Fibroblast of the aortic adventitia (primary cell): ENCODE measurements at regions not wholly inside any gene's neighbourhood (a gene's known extent, or its start where the extent isn't known, plus 50 kb on each side); places are given as distances from the start of the nearest gene placed in this dataset.
"Not testable (repeated sequence)": the region's sequence is repeated elsewhere in the genome, so short reads cannot be mapped to it uniquely, and the experiment has no call there.

ENCODE experiments used
- DNase-seq: peaks from one replicate; pipeline ENCODE4 v3.0.0-alpha.2; 2010; ENCODE audit warnings: low read depth
- H3K4me3 ChIP-seq: 2 replicates; pipeline ENCODE4 v1.5.1; 2011; ENCODE audit warnings: low read depth, mild to moderate bottlenecking, control low read depth, low read length, moderate library complexity
- CTCF ChIP-seq: IDR thresholded peaks from 2 replicates; pipeline ENCODE4 v1.5.1; 2011; ENCODE audit warnings: mild to moderate bottlenecking, low read length, control low read depth, inconsistent platforms; ENCODE audit not compliant: insufficient read depth

GRCh38 chr4:15171725-15172124 is 169.4 kb downstream of the CPEB2 start:
- no peak overlapping the region for H3K4me3 ChIP-seq
- DNase-seq: no peak
- TF ChIP-seq CTCF: no peak

GRCh38 chr4:15173251-15173650 is 171.0 kb downstream of the CPEB2 start:
- DNase-seq: no peak
- no peak for TF ChIP-seq CTCF
- no peak overlapping the region for H3K4me3 ChIP-seq

- not testable (repeated sequence) for H3K4me3 ChIP-seq, DNase-seq
These were observed 171.9 kb downstream of the CPEB2 start for GRCh38 chr4:15174168-15174567.

- not testable (repeated sequence) for H3K4me3 ChIP-seq, DNase-seq
These were observed 177.6 kb downstream of the CPEB2 start for GRCh38 chr4:15179842-15180241.

GRCh38 chr4:15182600-15183220 is 180.4 kb downstream of the CPEB2 start:
- no peak for TF ChIP-seq CTCF
- no peak overlapping the region for H3K4me3 ChIP-seq
- no peak for DNase-seq

- no peak for TF ChIP-seq CTCF
- DNase-seq: peak; percentile 14
- H3K4me3 ChIP-seq: no peak overlapping the region
These were observed 183.9 kb downstream of the CPEB2 start for GRCh38 chr4:15186149-15186548.

GRCh38 chr4:15186806-15187205 is 184.5 kb downstream of the CPEB2 start:
- no peak for TF ChIP-seq CTCF
- no peak for DNase-seq
- no peak overlapping the region for H3K4me3 ChIP-seq
